Dermis blood vessel endothelial cell (primary cell): ENCODE measurements at regions not wholly inside any gene's neighbourhood (a gene's known extent, or its start where the extent isn't known, plus 50 kb on each side); places are given as distances from the start of the nearest gene placed in this dataset.
"Not testable (repeated sequence)": the region's sequence is repeated elsewhere in the genome, so short reads cannot be mapped to it uniquely, and the experiment has no call there.

Experiments
- DNase-seq: peaks from one replicate; pipeline ENCODE4 v3.0.0; 2010

GRCh38 chr10:125266541-125266940 lies 106.2 kb upstream of the CTBP2 start:
- DNase-seq = no peak

DNA sequence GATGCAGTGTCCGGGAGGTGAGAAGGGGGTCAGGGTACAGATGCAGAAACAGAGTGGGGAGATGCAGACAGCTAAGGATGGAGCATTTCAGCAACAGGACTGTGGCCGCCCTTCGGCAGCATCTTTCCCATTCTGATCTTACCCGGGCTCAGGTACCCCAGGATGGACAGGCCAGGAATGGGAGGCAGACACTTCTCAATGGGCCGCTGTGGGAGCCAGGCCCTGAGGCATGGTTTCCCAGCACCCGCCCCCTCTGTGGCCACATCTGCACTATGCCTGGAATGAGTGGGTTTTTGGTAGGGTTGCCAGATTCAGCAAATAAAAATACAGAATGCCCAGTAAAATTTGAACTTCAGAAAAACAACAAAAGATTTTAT lies 105.2 kb upstream of the CTBP2 start:
- no peak for DNase-seq

- no peak for DNase-seq
Measured at GRCh38 chr10:125264757-125265578, 104.6 kb upstream of the CTBP2 start.

GRCh38 chr10:125264091-125264490 lies 103.7 kb upstream of the CTBP2 start:
- no peak for DNase-seq

- DNase-seq = no peak
Measured at GRCh38 chr10:125263551-125263950, 103.2 kb upstream of the CTBP2 start.

DNA sequence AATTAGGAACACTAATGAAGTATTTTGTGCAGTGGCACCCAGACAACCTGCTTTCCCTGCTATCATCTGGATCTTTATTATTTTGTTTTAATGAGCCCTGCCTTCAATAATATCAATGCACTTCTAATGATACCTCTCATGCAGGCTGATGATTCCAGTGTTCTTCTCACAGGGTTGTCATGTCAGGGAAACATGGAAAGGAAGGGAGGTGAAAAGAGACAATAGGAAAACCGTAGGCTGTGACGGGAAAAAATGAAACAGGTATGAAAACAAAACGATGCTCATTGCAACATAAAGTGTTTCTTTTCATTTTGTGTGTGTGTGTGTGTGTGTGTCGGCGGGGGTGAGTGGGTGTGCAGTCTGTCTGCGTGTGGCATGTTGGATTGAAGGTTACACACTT lies 102.6 kb upstream of the CTBP2 start:
- DNase-seq = no peak

GRCh38 chr10:125262409-125262808 lies 102.0 kb upstream of the CTBP2 start:
- no peak for DNase-seq

DNA sequence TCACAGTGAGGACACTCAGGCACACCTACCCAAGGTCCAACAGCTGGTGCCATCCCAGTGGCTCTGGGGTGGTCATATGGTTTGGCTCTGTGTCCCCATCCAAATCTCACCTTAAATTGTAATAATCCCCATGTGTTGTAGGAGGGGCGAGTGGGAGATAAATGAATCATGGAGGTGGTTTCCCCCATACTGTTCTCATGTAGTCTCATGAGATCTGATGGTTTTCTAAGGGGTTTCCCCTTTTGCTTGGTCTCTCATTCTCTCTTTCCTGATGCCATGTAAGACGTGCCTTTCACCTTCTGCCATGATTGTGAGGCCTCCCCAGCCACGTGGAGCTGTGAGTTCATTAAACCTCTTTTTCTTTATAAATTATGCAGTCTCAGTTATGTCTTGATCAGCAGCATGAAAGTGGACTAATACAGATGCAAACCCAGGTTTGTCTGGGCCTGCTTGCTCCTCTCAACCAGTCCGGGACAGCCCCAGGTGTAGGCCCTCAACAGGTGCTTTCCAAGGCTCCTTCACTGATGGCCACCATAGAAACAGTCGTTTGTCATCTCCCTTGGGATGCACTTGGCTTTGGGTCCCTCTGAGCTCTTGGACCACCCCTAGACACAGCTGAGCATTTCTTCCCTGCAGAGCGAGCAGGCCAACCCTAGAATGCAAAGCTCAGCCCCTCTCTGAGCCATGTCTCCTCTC lies 101.3 kb upstream of the CTBP2 start:
- DNase-seq = no peak

DNA sequence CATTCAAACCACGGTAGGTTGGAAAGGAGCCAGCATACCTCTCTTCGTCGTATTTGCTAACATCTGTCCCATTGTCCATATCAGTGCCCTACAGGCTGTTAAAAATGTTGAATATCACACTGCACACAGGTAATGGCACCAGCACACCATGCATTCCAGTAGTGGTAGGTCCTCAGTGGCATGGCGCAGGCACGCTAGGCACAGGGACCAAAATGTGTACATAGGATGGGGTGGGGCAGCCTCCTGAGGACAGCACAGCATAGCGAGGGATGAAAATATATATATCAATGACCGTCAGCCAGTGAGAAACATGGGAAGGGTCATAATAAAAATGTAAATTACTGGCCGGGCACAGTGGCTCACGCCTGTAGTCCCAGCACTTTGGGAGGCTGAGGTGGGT lies 99.9 kb upstream of the CTBP2 start:
- no peak for DNase-seq

- DNase-seq = no peak
Measured at GRCh38 chr10:125259651-125260050, 99.3 kb upstream of the CTBP2 start.

DNA sequence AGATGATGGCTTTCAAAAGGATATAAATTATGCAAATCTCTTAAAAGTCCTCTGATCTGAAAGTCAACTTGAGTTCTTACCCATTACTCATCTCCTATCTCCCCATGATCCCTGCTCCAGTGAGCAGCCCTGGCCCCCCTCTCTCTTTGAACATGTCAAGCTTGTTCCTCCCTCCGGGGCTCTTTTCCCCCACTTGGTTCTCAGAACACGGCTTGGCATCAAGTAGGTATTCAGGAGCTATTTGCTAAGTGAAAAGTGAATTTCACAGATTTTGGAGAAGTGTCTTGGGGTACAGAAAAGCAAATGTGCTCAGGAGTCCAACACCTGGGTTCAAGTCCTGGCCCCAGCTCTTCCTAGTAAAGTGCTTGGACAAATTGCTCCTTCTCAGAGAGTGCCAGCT lies 98.3 kb upstream of the CTBP2 start:
- no peak for DNase-seq

GRCh38 chr10:125257521-125258108 lies 97.3 kb upstream of the CTBP2 start:
- DNase-seq = no peak

GRCh38 chr10:125256026-125256425 lies 95.7 kb upstream of the CTBP2 start:
- DNase-seq = no peak

DNA sequence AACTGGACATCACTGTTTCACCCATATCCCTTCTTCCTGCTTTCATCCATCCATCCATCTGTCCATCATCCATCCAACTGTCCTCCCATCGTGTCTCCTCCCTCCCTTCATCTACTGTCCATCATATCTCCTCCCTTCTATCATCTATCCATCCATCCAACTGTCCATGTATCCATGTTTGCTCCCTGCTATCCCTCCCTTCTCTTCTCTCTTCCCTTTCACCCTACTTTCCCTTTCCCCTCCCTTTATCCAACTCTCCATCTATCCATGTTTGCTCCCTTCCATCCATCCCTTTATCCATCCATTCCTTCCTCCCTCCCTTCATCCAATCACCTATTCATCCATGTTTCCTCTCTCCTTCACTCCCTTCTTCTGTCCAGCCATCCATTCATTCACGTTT lies 92.6 kb upstream of the CTBP2 start:
- DNase-seq = no peak

- DNase-seq = not testable (repeated sequence)
Measured at GRCh38 chr10:125250834-125251233, 90.5 kb upstream of the CTBP2 start.

GRCh38 chr10:125249948-125250347 lies 89.6 kb upstream of the CTBP2 start:
- no peak for DNase-seq

DNA sequence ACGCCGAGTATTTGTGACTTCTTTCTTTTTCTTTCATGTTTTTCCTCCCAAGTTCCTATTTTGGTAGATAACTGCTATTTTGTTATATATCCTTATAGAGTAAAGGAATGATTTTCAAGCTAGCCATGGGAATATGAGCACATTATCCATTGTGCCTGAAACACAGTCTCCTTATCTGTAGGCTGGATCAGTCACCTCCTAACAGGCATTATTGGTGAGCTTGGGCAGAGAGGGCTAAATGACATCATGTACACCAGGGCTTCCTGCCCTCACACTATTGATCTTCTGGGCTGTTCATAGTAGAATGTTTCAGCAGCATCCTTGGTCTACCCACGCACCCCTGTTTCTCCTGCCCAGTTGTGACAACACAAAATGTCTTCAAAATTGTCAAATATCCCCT lies 88.1 kb upstream of the CTBP2 start:
- DNase-seq = no peak

DNA sequence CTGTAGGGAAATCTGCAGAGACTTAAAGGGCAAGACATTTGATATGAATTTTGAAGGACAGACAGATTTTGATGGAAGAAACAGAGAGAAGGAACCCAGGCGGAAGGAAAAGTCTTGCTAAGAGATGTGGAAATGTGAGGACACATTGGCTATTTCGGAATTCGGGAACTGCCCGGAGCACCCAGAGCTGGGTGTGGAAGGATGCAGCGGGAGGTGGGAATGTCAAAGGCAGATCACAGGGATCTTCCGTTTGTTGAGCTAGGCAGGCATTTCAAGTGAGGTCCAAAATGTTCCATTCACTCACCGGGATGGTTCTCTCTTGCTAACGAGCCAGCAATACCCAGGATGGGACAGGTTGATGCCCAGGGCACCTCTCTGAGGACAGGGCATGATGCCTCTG lies 87.2 kb upstream of the CTBP2 start:
- DNase-seq = no peak

DNA sequence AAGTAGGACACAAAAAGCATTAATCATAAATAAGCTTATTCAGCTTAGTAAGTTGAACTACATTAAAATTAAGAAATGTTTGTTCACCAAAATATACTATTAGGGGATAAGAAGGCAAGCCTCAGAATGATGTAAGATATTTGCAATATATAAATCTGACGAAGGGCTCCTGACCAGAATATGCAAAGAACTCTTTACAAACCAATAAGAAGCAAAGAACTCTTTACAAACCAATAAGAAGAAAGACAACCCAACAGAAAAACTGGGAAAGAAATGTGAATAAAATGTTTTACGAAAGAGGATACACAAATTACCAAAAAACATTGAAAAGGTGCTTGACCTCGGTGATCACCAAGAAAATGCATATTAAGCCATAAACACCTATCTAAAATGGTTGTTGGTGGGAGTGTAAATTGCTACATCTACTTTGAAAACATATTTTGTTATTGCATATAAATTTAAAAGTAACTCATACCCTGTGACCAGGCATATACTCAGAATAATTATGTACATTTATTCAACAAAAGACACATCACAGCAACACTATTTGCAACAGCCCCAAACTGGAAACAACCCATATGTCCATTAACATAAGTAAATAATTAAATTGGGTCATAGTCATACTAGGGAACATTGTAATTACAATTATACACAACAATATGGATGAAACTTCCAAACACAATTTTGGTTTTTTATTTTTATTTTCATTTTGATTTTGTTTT lies 83.3 kb upstream of the CTBP2 start:
- DNase-seq = no peak

GRCh38 chr10:125238682-125239081 lies 78.3 kb upstream of the CTBP2 start:
- no peak for DNase-seq

GRCh38 chr10:125236091-125236490 lies 75.7 kb upstream of the CTBP2 start:
- DNase-seq = no peak

DNA sequence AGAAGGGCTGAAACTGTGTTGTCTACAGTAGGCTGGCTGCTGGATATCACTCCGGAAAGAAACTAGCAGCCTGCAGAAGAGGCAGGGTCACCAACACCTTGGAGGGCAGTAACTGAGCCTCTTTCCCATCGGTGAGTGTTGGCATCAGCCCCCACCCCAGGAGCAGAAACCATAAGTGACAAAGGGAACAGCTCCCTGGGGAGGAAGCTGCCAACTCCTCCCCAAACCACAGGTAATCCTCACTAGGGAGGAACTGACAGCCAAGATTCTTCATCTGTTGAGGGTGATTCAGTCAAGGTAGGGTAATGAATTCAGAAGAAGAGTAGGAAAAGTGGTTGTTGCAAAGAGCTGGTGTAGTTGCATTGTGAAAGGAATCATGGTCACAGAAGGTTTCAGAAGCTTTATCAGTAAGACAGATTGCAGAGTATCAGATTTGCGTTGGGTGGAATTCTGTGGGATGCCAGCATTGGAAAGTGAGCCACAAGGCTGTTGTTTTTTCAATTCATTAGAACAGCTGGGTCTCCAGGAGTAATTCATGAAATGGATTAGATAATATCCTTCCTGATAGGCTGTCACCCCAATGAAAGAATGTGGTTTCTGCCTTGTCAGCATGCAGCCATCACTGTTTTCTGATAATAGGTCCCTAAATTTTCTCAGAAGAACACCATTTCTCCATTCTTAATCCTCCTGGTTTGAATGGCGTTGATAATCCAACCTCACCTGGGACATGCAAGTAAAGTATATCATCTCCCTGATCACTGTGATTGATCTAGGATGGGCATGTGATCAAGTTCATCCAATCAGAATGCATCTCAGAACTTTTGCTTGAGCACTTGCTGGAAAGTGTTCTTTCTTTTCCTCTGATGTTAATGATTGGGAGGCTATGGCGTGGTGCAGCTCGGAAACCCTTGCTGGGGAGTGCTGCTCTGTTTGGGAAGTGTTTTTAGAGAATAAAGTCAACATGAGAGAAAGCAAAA lies 75.0 kb upstream of the CTBP2 start:
- no peak for DNase-seq
